RPMI8226 (cell line): ENCODE measurements at regions not wholly inside any gene's neighbourhood (a gene's known extent, or its start where the extent isn't known, plus 50 kb on each side); places are given as distances from the start of the nearest gene placed in this dataset.

Source experiments
- DNase-seq: peaks from one replicate; pipeline ENCODE4 v3.0.0-alpha.2; 2015

DNA sequence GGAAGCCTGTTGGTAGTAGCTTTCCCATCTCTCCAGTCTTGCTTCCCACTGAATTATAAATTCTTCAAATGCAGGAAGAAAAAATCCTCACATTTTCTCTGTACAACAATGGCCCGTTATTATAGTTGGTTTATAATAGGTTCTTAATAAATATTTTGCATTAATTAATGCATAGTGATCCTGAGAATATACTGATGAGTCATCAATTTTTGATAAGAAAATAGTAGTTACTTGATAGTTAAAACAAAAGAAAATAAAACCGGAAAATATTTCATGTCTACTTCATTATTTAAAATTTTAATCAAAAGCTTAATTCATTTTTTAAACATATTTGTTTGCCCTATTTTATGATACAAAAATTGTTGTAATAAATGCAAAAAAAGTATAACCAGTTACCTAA is 762.6 kb downstream of the BRINP1 start:
- DNase-seq = no peak

DNA sequence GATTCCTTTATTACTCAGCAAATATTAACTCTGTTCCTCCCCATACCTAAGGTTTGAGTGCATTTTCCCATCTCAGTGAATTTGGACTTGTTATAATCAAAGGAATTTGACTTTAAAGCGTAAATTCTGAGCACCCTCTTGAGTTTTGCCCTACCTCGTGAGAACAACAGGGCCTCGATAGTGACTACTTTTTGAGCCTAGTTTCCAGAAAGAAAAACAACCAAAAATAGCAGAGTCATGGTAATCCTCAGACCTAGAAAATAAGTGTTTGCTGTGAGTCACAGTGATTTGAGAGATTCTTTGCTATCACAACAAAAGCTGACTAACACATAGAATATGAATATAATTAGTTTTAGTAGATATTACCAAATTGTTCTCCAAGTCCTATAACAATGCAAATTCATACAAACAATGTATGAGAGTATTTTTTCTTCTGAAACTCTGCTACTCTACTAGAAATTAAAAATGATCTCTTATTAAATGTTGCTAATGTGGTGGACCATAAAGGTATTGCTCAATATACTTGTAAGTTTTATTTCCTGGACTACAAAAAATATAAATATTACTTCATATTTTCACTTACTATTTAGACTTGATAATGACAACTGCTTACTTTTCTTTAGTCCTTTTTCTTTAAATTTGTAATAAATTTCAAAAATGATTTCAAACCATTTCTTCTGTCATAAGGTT is 759.7 kb downstream of the BRINP1 start:
- DNase-seq = no peak

DNA sequence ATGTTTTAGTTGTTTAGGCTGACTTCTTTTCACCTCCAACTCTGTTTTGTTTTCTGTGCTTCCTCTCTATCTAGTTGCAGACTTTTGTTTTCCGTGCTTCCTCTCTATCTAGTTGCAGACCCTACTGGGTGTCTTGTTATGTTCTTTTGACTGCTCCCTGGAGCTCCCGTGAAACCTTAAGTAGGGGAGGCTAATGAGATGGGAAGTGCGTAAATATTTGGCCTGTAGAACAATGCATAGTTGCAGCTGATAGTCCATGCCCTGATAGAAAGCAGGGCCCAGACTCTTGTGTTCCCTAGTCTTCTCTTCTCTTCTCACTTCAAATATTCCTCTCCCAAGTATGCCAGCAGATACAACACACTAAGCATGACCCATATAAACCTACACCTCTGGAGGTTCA is 757.0 kb downstream of the BRINP1 start:
- no peak for DNase-seq

DNA sequence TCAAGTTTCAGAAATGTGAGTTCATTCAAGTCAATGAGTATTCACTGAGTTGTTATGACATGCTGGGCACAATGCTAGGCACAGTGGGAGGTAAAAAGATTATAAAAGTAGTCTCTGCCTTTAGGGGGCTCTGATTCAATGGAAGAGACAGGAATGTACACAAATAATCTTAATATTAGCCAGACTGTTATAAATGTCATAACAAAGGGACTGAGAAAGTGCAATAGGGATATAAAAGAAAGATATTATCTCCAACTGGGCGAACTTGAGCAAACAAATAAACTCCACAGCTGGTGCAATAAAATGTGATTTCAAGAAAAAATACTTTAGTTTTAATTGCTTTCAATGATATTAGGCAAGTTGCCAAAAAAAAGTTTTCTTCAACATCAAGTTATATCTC is 755.2 kb downstream of the BRINP1 start:
- DNase-seq = no peak

DNA sequence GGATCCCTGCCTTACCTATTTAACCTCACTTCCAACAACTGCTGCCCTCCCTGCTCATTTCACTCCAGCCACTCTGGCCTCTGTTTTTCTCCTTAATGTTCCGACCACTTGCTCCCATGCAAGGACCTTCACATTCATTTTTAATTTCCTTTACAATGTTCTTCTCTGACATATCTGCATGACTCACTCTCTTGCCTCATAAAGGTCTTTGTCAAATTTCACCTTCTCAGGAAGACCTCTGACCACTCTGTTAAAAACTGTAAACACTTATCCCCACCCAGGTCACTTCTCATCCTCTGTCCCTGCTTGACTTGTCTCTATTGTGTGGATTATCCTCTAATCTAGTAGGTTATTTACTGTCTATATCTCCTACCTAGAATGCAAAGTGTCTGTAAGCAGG is 751.2 kb downstream of the BRINP1 start:
- DNase-seq = no peak

DNA sequence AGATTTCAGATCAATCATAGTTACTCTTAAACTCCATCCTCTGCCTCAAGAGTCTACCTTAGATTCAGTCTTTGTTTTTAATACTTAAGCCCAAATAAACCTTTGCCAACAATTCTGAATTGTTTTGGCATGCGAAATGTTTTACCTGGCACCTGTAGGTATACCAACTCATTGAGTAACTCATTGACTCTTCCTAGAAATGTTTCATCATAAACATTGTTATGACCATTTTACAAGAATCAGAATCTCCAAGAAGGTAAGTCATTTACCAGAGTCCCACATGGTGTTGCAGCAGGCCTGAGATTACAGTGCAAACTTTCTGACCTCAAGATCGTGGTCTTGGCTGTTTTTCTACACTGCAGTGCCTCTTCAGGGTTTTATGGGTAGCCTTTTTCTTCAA is 750.4 kb downstream of the BRINP1 start:
- no peak for DNase-seq

DNA sequence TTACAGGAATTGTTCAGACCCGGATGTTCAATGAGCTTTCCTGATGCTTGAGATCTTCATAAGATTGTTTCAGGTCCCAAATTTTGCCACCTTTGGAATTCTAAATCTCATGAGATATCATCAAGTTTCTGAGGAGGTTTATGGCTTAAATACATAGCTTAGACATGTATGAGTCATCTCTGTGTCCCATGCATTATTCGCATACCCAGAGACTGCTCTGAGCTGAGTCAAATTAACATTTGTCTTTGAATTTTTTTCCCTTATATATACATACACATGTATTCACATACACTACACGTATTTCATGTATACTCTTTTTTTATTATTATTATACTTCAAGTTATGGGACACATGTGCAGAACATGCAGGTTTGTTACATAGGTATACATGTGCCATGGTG is 744.6 kb downstream of the BRINP1 start:
- DNase-seq = no peak

DNA sequence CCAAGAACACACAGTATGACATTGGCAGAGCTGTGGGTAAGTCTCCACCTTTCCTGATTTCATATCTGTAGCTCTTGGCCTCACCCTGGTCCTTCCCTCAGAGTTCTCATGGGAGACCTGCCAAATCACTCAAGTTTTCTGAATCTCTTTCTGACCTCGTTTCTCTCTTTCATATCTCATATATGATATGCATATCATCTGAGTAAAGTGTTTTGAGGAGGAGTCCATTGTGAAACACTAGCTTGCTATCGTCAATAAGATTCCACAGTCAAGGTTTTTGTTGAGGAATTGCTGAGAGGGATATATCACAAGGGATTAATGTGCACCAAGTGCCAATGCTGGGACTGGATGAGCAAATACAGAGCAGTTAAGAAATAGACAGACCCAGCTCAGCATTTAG is 739.2 kb downstream of the BRINP1 start:
- DNase-seq = no peak

DNA sequence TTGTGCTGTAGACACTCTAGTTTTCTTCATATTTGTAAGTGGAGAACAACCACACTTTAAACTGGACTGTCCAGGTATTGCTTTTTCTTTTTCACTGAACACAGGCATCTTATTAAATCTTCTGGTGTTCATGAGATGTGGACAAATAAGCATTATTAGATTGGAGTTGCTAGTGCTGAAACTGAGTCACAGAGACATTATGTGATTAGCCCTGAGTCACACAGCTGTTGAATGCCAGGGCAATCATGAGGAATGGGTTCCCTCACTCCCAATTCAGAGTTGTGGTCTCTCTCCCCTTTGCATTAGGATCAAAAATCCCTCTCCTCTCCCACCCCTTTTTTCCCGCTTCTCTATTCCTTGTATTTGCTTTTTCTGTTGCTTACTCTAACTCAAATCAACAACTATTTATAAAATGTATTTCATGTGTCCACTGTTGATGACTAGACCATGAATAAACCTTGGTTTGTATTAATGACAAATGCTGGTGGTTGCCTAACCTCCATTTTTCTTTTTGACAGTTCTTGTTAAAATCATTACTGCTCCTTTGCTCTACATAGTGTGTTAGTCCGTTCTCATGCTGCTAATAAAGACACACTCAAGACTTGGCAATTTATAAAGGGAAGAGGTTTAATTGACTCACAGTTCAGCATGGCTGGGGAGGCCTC is 738.2 kb downstream of the BRINP1 start:
- DNase-seq = no peak

DNA sequence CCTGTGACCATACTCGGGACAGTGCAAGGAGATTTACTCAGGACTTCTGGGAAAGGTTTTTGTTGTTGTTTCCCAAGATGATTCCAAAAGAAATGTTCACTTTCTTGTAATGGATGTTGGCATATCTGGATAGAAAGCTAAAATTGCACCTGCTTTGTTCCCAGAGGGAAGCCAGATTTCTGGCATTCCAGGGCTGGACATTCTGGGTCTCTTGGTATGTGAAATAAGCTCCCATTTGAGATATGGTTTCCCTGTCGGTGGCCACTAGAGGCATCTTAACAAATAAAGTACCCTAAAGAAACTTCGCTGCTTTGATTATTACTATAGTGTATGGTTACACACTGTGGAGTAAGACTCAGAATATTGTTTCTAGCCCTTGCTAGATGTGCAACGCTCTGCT is 737.3 kb downstream of the BRINP1 start:
- no peak for DNase-seq

DNA sequence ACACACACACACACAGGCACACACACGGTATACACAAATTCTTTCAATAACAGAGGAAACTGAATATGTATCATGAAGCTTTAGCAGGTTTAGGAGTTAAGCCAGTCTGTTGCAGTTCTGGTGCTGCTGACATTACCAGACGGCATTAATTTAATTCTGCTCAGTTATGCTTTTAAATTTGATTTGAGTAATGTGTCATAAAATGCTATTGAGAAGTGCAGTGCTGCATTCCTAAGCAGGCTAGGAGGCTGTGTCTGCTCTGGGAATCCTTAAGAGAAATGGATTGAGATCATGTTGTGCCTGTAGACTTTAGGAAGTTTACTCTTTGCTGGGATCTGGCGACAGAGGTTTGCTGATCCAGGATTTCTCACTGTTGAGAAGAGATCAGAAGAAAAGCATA is 733.8 kb downstream of the BRINP1 start:
- no peak for DNase-seq

DNA sequence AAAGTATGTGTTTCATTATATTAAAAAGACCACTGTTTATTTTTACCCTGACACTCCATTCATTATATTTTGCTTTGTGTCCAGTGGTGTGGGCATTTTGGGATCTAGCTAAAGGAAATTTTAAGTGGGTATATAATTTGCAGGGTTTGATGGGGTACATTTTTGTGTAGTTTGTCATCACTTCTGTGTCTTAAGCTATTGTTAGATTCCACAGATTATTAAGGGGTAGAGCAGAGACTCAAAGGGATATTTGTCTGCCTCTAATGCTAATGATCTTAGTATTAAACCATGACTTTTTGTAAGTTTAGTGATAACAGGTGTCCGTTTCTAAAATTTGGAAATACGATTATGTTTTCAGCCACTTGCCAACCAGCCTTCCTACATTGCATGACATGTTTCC is 731.6 kb downstream of the BRINP1 start:
- DNase-seq = no peak

DNA sequence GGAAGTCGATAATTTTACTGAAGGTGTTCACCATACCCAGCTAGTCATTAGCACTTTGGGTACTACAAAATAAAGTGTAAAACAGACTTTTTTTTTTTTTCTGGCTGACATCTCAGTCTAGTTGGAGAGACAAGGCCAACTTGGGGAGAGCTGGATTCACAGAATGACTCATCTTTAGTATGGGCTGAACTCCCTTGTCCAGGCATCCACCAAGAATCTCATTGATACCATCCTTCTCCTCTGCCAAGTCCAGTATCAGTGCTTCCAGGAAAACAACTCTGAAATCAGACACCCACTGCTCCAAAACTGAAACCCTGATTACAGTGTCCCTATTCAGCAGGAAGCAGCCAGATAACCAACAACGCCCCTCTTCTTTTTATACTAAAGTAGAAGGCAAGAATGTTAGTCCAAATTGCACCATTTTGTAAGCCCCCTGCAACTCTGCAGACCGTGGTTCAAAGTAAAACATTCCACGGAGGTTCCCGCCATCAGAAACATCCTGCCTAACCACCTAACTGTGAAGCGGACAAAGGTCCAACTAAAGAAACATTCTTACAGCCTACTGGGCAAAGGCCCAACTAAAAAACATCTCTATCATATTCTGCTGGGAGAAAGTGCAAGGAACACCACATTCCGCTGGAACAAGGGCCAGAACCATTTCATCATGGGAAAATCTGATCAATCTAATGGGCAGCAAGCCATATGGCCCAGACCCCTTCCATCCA is 728.2 kb downstream of the BRINP1 start:
- DNase-seq = no peak

DNA sequence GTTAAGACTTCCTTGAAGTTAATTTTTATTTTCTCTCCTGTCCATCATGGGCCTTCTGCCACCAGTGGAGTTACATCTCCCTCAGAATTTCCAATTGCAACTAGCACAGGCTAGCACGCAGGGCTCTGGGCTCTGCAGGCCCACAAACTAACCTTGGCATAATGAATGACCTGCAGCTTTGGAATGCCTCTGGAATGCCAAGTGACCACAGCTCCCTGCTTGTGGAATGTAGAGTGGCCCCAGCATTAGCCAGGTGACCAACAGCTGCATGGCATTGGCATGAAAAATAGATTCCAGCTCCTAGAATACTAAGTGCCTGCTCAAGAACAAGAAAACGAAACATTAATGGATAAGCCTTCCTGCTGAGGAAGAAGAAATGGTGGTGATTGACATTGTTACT is 726.1 kb downstream of the BRINP1 start:
- no peak for DNase-seq

DNA sequence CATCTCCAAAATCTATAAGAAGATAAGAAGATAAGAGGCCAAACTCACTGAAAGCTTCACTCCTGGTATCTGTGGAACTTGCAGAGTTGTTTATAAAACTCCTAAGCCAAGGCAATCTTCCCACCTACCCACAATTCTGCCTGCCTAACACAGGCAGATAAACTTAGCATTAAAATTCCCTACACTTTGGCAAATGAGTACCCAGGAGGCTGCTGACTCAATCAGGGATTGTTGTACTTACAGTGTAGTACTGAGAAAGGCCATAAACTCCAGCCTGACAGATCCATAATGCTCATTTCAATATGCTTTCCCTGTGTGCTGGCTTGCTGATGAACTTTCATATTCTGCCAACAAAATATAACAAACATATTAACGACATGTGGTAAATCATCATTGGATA is 725.2 kb downstream of the BRINP1 start:
- no peak for DNase-seq

DNA sequence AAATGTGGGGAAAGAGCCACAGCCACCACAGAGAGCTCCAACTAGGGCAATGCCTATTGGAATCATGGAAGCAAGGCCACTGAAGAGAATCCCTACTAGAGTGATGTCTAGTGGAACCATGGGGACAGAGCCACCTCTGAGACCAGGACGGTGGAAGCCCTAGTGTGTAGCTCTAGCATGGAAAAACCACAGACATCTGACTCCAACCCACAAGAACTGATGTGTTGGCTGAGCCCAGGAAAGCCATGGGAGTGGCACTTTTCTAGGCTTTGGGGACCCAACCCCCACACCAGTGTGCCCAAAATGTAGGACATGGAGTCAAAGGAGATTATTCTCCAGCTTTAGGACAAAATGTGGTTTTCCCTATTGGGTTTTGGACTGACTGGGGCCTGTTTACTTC is 721.9 kb downstream of the BRINP1 start:
- no peak for DNase-seq

DNA sequence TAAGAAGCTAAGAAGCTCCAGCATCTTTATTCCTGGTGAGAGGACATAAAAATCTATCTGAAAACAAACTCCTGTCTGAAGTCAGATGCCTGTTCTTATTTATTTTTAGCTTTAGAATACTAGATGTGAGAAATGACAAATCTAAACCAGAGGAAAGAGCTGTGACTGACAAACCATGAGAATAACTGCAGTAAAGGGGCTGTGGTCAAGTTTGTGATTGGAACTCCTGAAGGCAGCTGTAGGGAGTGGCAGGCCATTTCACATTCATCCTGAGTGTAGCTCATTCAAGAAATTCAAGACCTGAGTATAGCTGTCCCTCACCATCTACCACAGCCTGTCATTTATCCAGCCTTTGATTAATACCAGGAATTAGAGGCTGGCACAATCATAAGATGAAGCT is 718.8 kb downstream of the BRINP1 start:
- no peak for DNase-seq

DNA sequence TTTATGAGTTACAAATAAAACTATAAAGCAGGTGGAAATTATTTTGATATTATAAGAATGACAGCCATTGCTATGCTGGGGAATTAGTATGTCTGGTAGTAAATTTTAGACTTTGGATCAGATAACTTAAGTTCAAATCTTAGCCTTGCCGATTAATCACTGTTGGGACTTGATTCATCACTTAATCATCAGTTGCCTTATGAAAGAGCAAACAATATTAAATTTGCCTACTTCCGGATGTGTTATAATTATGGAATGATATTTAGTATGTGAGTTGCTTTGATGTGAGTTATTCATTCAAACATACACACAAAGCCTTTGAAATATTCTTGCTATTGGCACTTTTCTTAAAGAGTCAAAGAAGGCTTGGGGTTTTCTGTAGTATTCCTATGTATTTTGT is 717.7 kb downstream of the BRINP1 start:
- no peak for DNase-seq

DNA sequence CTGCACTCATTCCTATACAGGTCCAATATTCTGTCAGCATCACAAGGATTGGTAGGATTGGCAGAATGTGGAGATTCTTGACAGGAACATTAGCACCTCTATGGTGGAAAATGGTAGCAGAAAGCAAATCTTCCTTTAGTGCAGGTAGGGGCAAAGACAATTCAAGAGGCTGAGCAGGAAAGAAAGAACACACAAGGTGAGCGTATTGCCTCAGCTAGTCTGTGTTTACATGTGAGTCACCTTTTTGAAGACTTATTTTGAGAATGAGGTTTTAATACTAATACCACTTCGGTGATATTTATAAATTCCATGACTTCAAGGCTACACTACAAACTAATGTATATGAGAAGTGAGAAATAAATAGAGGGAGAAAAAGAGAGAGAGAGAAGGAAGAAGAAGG is 717.0 kb downstream of the BRINP1 start:
- DNase-seq = no peak

DNA sequence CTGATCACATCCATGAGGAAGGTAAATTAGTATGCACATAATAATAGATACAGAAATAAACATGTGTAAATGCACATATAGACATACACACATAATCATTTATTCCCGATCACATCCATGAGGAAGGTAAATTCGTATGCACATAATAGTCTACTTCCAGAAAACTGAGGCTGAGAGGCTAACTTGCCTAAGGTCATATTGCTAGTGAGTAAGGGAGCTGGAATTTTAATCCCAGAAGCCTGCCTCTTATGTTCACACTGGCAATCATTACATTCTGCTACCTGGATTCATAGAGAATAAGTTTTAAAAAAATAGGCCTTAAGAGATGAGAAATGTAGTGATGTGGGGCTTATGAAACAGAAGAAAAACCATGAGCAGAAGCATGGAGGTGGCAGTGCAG is 716.3 kb downstream of the BRINP1 start:
- DNase-seq = no peak

DNA sequence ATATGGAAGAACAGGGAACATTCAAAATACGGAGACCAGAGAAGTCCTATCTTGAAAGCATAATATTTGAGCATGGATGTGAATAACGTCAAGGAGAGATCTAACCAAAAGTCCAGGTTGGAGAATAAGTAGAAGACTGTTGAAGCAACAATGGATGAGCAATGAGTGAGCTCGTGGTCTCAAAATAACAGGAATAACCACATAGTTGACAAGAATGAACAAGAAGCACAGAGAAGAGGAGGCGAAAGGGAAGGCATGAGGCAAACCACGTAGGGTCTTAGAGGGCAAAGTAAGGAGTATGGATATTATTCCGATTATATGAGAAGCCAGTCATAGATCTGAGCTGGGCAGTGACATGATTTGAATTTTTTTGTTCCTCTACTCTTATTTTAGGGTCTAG is 710.2 kb downstream of the BRINP1 start:
- no peak for DNase-seq

DNA sequence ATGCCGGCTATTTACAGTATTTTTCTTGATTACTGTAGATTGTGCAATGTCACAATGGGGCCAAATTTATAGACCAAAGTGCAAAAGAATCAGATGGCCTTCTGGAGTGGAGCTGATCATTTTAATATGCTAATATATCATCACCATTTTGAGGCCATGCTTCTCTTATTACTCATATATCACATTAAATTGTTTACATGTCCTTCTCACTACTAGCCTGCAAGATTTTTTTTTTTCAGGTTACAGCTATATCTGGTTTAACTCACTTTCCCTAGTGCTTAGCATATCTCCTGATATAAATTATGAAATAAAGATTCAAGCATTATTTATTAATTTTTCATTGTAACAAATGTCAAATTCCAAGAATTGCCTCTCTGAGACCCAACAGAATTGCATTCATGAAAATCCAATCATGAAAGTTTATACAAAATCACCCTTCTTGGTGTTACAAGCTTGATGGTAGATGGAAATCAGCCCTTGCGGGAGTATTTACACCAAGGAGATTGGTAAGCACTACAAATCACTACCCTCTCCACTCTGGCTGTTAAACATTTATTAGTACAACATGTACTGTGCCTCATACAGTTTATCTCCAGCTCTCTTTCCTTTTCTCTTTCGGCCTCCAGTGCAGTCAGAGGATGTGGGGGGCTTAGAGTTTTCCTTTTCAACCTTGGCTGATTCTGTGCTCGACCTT is 703.9 kb downstream of the BRINP1 start:
- no peak for DNase-seq

DNA sequence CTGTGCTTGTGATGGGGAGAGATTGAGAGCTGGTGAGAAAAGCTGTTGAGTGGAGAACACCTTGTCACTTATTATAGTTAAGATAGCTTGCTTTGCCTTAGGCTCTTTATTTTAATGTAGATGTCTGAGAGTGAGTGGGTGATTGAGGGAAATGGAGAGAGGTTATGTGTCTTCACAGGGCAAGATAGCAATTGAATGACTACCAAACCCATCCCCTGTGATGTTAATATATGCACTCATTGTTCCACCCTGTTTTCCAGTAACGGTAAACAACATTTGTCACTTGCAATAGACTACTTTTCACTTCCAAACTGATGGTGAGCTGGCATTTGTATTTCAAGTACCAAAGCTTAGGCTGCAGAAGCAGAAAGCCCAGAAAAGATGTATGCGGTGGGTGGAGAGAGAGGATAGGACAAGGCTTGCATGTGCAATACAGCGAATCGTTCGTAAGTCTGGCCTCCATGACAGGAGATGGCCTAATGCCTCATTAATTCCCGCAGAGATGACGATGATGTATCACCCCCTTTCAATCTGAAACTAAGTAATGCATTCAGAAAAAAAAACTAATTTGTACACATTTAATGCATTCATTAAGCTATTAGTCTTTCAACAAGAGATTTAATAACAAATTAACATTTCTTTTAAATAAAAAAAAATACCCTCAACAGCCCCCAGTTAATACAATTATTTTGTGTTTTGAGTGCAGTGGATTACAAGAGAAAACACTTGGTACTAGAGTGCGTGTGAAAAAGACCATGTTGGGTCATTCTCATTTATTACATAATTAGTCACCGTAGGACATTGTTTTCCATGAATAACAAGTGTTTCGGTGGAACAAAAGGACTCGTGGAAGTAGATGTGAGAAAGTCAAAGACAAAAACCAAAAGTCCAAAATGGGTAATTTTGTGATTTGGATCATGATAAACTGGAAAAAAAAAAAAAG is 699.0 kb downstream of the BRINP1 start:
- DNase-seq = no peak
